ENCODE measurements at regions not wholly inside any gene's neighbourhood (a gene's known extent, or its start where the extent isn't known, plus 50 kb on each side); places are given as distances from the start of the nearest gene placed in this dataset.

DNA sequence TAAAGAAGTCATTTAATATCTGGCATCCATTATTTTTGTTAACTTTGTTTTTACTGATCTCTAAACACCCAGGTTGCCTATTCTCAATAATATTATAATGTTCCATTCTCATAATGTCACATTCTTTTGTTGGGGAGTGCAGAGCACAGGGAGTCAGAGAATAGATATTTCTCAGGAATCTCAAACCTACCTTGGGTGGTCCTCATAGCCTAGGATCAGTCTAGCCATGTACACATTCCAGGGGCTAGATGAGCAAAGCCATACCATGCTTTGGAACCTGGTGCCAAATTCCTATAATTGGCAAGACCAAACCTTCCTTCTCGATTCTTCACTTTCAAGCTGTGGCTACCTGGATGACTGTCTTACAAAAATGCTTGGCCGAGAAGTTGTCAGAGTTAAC, 1124.7 kb upstream of the WWC1 start:
- Histone ChIP-seq H3K27ac (no peak overlapping the region), H3K9me3 (no peaks in the 10 kb centered on the region), H3K4me1 (no peaks in the 10 kb centered on the region), H3K36me3 (no peaks in the 10 kb centered on the region), H3K27me3 (no peaks in the 10 kb centered on the region), H3K4me3 (replicated peaks in 1 of 3) (no peak overlapping the region)
- TF ChIP-seq, protein P1, sequence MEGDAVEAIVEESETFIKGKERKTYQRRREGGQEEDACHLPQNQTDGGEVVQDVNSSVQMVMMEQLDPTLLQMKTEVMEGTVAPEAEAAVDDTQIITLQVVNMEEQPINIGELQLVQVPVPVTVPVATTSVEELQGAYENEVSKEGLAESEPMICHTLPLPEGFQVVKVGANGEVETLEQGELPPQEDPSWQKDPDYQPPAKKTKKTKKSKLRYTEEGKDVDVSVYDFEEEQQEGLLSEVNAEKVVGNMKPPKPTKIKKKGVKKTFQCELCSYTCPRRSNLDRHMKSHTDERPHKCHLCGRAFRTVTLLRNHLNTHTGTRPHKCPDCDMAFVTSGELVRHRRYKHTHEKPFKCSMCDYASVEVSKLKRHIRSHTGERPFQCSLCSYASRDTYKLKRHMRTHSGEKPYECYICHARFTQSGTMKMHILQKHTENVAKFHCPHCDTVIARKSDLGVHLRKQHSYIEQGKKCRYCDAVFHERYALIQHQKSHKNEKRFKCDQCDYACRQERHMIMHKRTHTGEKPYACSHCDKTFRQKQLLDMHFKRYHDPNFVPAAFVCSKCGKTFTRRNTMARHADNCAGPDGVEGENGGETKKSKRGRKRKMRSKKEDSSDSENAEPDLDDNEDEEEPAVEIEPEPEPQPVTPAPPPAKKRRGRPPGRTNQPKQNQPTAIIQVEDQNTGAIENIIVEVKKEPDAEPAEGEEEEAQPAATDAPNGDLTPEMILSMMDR (IDR thresholded peaks at IDR 0.05), result no peak
- no peak for TF ChIP-seq POLR2A (IDR thresholded peaks at IDR 0.05)
- no peak for DNase-seq
- WGBS, 2 donors, result 82 to 90% methylated on average over 2 of the region's 2 CpGs
- intact Hi-C loops (cut with DNase I), result no loop called here

DNA sequence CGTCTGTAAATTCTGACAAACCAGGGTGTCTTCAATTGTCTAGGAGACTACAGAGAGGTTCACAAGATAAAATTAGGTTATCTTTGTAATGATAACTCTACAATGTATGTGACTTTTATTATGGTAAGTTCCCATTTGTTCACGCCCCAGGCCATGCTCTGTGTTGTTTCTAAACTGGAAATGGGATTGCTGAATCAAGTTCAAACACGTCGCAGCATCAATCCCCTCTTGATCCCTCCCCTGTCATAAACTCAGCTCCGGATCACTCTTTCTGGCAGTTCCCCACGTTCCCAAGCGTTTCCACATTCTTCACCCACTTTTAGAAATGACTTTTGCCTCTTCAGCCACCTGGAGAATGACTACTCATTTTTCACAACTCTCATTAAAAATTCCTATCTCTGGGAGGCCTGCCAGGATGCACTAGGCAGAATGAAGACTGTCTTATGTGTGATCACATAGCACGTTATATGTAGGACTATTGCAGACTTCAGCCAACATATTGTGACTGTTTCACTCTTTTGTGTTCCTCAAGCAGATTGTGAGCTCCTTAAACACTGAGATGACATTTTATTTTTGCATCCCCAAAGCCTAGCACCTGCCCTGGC, 1124.2 kb upstream of the WWC1 start:
- DNase-seq, result no peak
- intact Hi-C loops (cut with DNase I), result no loop called here
- no peaks in the 10 kb centered on the region for H3K36me3 ChIP-seq
- H3K27ac ChIP-seq, result no peak overlapping the region
- no peaks in the 10 kb centered on the region for H3K27me3 ChIP-seq
- TF ChIP-seq, protein P1 (IDR thresholded peaks at IDR 0.05), result no peak
- no peak for TF ChIP-seq POLR2A (IDR thresholded peaks at IDR 0.05)
- WGBS, 2 donors, result 62 to 75% methylated on average over 8 of the region's 8 CpGs
- no peak overlapping the region for H3K4me3 ChIP-seq (replicated peaks in 1 of 3)
- no peaks in the 10 kb centered on the region for H3K4me1 ChIP-seq
- no peaks in the 10 kb centered on the region for H3K9me3 ChIP-seq

GRCh38 chr5:167168971-167169370, 1122.5 kb upstream of the WWC1 start:
- WGBS, 2 donors, result 89 to 93% methylated on average over 6 of the region's 6 CpGs
- Histone ChIP-seq H3K4me3 (replicated peaks in 1 of 3) (no peak overlapping the region), H3K27me3 (no peaks in the 10 kb centered on the region), H3K36me3 (no peaks in the 10 kb centered on the region), H3K27ac (no peak overlapping the region), H3K9me3 (no peaks in the 10 kb centered on the region), H3K4me1 (no peaks in the 10 kb centered on the region)
- intact Hi-C loops (cut with DNase I), result no loop called here
- no peak for DNase-seq
- no peak for TF ChIP-seq POLR2A (IDR thresholded peaks at IDR 0.05)
- TF ChIP-seq, protein P1 (IDR thresholded peaks at IDR 0.05), result no peak

GRCh38 chr5:167171056-167171455, 1120.4 kb upstream of the WWC1 start:
- no peak overlapping the region for H3K4me3 ChIP-seq (replicated peaks in 1 of 3)
- no peaks in the 10 kb centered on the region for H3K9me3 ChIP-seq
- H3K27me3 ChIP-seq, result no peaks in the 10 kb centered on the region
- WGBS, 2 donors, result 82 to 85% methylated on average over 3 of the region's 3 CpGs
- no peaks in the 10 kb centered on the region for H3K36me3 ChIP-seq
- H3K4me1 ChIP-seq, result no peaks in the 10 kb centered on the region
- TF ChIP-seq POLR2A (IDR thresholded peaks at IDR 0.05), result no peak
- TF ChIP-seq, protein P1 (IDR thresholded peaks at IDR 0.05), result no peak
- intact Hi-C loops (cut with DNase I), result no loop called here
- no peak overlapping the region for H3K27ac ChIP-seq
- no peak for DNase-seq

GRCh38 chr5:167177736-167178135, 1113.7 kb upstream of the WWC1 start:
- no peaks in the 10 kb centered on the region for H3K36me3 ChIP-seq
- H3K27ac ChIP-seq, result no peak overlapping the region
- 78 to 88% methylated on average over 4 of the region's 4 CpGs for WGBS, 2 donors
- TF ChIP-seq POLR2A (IDR thresholded peaks at IDR 0.05), result no peak
- TF ChIP-seq, protein P1 (IDR thresholded peaks at IDR 0.05), result no peak
- H3K4me1 ChIP-seq, result no peaks in the 10 kb centered on the region
- no peak for DNase-seq
- H3K4me3 ChIP-seq (replicated peaks in 1 of 3), result no peak overlapping the region
- H3K27me3 ChIP-seq, result no peaks in the 10 kb centered on the region
- intact Hi-C loops (cut with DNase I), result no loop called here
- H3K9me3 ChIP-seq, result no peaks in the 10 kb centered on the region

Data from thyroid gland (tissue), 4 donors.